ENCODE measurements at regions not wholly inside any gene's neighbourhood (a gene's known extent, or its start where the extent isn't known, plus 50 kb on each side); places are given as distances from the start of the nearest gene placed in this dataset.
"Not testable (repeated sequence)": the region's sequence is repeated elsewhere in the genome, so short reads cannot be mapped to it uniquely, and the experiment has no call there.

DNA sequence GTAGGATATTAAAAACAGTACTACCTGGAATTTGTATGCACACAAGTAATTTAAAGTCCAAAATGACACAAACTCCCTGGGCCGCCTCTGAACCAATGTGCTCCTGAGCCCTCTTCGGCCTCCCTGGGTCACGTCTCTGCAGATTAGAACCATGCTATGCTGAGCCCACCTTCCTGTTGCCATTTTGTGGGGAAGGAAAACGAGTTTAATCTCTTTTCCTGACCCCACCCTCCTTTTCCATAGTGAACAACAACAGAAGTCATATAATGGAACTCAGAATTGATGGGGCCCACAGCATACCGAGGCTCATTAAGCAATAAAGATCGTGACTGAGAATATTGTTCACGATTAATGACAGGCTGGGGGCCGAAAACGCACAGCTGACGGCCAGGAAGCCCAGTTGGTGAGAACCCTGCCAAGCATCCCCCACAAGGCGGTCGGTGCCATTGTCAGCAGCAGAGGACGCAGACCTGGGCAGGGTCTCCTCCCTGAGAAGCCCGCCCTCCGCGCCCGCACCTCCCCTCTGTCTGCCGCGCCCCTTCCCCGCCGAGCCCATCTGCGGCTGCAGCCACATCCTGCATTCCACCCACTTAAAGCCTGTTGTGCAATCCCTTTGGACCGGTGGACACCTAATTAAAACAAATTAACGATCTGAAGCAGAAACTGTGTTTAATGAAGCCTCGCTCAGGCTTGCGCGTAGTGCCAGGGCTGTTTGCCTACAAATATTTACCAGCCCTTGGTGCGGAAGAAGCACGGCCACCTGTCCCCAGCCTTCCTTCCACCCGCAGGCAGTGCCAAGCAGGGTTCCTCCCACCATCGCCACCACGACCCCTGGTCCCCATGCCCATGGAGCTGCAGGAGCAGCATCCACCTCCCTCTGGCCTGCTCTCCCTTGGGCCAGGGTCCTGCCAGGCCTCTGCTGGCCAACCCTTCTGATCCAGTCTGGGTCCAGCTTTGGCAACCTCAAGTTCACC is 68.1 kb downstream of the DLL1 start:
- no peaks in the 10 kb centered on the region for H3F3A ChIP-seq (ENCODE audit: insufficient read depth)
- H3K36me3 ChIP-seq (ENCODE audit: low read length) = no peaks in the 10 kb centered on the region
- H3K9ac ChIP-seq (ENCODE audit: low read length) = no peak overlapping the region
- no peak overlapping the region for H3K4me3 ChIP-seq (ENCODE audit: insufficient read depth, low read length, poor library complexity, severe bottlenecking)
- no peak overlapping the region for H2AFZ ChIP-seq (ENCODE audit: low read depth, low read length, severe bottlenecking)
- no peak overlapping the region for H3K27ac ChIP-seq (ENCODE audit: low read depth, low read length)
- H3K9me2 ChIP-seq (replicated peaks; ENCODE audit: insufficient read depth, low read length) = no peaks in the 10 kb centered on the region
- H3K79me2 ChIP-seq (ENCODE audit: insufficient read depth, low read length) = no peaks in the 10 kb centered on the region
- no peak overlapping the region for H3K4me2 ChIP-seq (ENCODE audit: low read depth, low read length, poor library complexity, severe bottlenecking)
- TF ChIP-seq, protein P1, sequence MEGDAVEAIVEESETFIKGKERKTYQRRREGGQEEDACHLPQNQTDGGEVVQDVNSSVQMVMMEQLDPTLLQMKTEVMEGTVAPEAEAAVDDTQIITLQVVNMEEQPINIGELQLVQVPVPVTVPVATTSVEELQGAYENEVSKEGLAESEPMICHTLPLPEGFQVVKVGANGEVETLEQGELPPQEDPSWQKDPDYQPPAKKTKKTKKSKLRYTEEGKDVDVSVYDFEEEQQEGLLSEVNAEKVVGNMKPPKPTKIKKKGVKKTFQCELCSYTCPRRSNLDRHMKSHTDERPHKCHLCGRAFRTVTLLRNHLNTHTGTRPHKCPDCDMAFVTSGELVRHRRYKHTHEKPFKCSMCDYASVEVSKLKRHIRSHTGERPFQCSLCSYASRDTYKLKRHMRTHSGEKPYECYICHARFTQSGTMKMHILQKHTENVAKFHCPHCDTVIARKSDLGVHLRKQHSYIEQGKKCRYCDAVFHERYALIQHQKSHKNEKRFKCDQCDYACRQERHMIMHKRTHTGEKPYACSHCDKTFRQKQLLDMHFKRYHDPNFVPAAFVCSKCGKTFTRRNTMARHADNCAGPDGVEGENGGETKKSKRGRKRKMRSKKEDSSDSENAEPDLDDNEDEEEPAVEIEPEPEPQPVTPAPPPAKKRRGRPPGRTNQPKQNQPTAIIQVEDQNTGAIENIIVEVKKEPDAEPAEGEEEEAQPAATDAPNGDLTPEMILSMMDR (IDR thresholded peaks at IDR 0.05; ENCODE audit: insufficient read depth, low read length, poor library complexity, severe bottlenecking) = no peak
- TF ChIP-seq EZH2phosphoT487 (conservative IDR thresholded peaks at IDR 0.05; ENCODE audit: low read length) = no peak
- no peaks in the 10 kb centered on the region for H3K9me3 ChIP-seq (ENCODE audit: insufficient read depth, low read length)
- H4K20me1 ChIP-seq (ENCODE audit: low read depth, low read length) = no peaks in the 10 kb centered on the region
- H3K27me3 ChIP-seq (ENCODE audit: low read length) = no peaks in the 10 kb centered on the region

DNA sequence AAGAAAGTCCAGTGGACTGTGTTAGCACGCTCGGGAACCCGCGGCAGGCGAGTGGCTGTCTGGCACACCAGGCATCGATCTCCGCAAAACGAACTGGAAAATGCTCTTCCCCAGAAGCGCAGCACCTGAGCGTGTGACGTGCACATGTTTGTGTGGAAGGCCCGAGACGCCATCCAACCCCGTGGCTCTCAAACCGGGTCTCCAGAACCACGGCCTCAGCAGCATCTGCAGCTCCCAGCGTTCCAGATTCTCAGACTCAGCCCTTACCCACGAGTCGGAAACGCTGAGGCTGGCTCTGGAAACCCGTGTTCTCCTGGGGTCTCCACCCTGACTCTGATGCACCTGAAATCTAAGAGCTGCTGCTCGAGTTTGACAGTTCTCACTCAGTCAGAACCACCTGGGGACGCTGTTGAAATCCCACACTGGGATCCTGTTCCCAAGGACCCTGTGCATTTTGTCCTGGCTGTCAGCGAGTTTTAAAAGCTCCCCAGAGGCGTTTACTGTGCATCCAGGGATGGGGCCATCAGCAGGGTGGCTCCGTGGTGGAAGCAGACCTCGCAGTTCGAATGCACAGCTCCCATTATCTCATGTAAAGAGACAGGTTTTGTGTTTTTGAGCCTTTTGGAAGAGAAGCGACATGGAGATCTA is 69.0 kb downstream of the DLL1 start:
- H3K9ac ChIP-seq (ENCODE audit: low read length) = no peak overlapping the region
- no peak for TF ChIP-seq EZH2phosphoT487 (conservative IDR thresholded peaks at IDR 0.05; ENCODE audit: low read length)
- H3K4me2 ChIP-seq (ENCODE audit: low read depth, low read length, poor library complexity, severe bottlenecking) = no peak overlapping the region
- no peaks in the 10 kb centered on the region for H4K20me1 ChIP-seq (ENCODE audit: low read depth, low read length)
- H3K36me3 ChIP-seq (ENCODE audit: low read length) = no peaks in the 10 kb centered on the region
- no peak overlapping the region for H3K4me3 ChIP-seq (ENCODE audit: insufficient read depth, low read length, poor library complexity, severe bottlenecking)
- no peak overlapping the region for H2AFZ ChIP-seq (ENCODE audit: low read depth, low read length, severe bottlenecking)
- H3F3A ChIP-seq (ENCODE audit: insufficient read depth) = no peaks in the 10 kb centered on the region
- no peaks in the 10 kb centered on the region for H3K9me2 ChIP-seq (replicated peaks; ENCODE audit: insufficient read depth, low read length)
- H3K27me3 ChIP-seq (ENCODE audit: low read length) = no peaks in the 10 kb centered on the region
- no peak overlapping the region for H3K27ac ChIP-seq (ENCODE audit: low read depth, low read length)
- no peaks in the 10 kb centered on the region for H3K79me2 ChIP-seq (ENCODE audit: insufficient read depth, low read length)
- H3K9me3 ChIP-seq (ENCODE audit: insufficient read depth, low read length) = no peaks in the 10 kb centered on the region

DNA sequence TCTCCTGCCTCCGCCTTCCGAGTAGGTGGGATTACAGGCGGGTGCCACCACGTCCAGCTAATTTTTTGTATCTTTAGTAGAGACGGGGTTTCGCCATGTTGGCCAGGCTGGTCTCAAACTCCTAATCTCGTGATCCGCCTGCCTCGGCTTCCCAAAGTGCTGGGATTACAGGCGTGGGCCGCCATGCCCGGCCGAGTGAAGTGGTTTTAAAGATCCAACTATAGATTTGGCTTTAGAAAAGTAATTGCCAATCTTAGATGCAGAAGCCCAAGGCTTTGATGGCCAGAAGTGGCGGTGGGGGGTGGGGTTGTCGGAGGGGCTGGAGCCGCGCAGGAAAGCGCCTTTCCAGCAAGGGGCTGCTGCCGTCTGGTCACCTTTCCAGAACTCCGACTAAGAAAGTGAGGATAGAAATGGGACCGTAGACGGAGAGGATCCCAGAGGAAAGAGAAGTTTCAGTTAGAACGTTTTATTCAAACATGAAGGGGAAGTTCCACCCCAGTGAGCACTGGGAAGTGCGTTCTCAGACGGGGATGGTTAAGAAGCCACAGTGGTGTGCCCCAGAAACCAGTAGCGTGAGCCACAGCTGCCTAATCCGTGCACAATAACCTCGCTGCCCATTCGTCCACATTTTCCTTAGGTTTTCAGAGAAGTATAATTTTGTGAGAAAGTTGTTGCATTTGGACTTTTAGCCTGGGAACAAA is 69.7 kb downstream of the DLL1 start:
- Histone ChIP-seq H3K27me3 (ENCODE audit: low read length) (no peaks in the 10 kb centered on the region), H4K20me1 (ENCODE audit: low read depth, low read length) (no peaks in the 10 kb centered on the region), H3K4me3 (ENCODE audit: insufficient read depth, low read length, poor library complexity, severe bottlenecking) (no peak overlapping the region), H3F3A (ENCODE audit: insufficient read depth) (no peaks in the 10 kb centered on the region), H3K9me2 (replicated peaks; ENCODE audit: insufficient read depth, low read length) (no peaks in the 10 kb centered on the region), H3K9me3 (ENCODE audit: insufficient read depth, low read length) (no peaks in the 10 kb centered on the region), H3K27ac (ENCODE audit: low read depth, low read length) (no peak overlapping the region), H3K4me2 (ENCODE audit: low read depth, low read length, poor library complexity, severe bottlenecking) (no peak overlapping the region), H3K9ac (ENCODE audit: low read length) (no peak overlapping the region), H2AFZ (ENCODE audit: low read depth, low read length, severe bottlenecking) (no peak overlapping the region), H3K79me2 (ENCODE audit: insufficient read depth, low read length) (no peaks in the 10 kb centered on the region), H3K36me3 (ENCODE audit: low read length) (no peaks in the 10 kb centered on the region)
- TF ChIP-seq, protein P1 (IDR thresholded peaks at IDR 0.05; ENCODE audit: insufficient read depth, low read length, poor library complexity, severe bottlenecking) = no peak
- no peak for TF ChIP-seq EZH2phosphoT487 (conservative IDR thresholded peaks at IDR 0.05; ENCODE audit: low read length)

DNA sequence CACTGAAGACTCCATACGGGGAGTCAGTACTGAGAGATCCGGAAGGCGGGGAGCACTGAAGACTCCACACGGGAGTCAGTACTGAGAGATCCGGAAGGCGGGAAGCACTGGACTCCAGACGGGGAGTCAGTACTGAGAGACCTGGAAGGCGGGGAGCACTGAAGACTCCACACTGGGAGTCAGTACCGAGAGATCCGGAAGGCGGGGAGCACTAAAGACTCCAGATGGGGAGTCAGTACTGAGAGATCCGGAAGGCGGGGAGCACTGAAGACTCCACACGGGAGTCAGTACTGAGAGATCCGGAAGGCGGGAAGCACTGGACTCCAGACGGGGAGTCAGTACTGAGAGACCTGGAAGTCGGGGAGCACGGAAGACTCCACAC is 77.2 kb downstream of the DLL1 start:
- H2AFZ ChIP-seq (ENCODE audit: low read depth, low read length, severe bottlenecking); H3K4me2 ChIP-seq (ENCODE audit: low read depth, low read length, poor library complexity, severe bottlenecking); H3K9me2 ChIP-seq (replicated peaks; ENCODE audit: insufficient read depth, low read length); H3K79me2 ChIP-seq (ENCODE audit: insufficient read depth, low read length); H4K20me1 ChIP-seq (ENCODE audit: low read depth, low read length); H3K4me3 ChIP-seq (ENCODE audit: insufficient read depth, low read length, poor library complexity, severe bottlenecking); H3F3A ChIP-seq (ENCODE audit: insufficient read depth); H3K27me3 ChIP-seq (ENCODE audit: low read length); H3K27ac ChIP-seq (ENCODE audit: low read depth, low read length); H3K36me3 ChIP-seq (ENCODE audit: low read length); H3K9me3 ChIP-seq (ENCODE audit: insufficient read depth, low read length); H3K9ac ChIP-seq (ENCODE audit: low read length): not testable (repeated sequence)

All from SU-DHL-6 (cell line).